ENCODE measurements at regions not wholly inside any gene's neighbourhood (a gene's known extent, or its start where the extent isn't known, plus 50 kb on each side); places are given as distances from the start of the nearest gene placed in this dataset.

GRCh38 chr1:116826818-116827606 is 72.8 kb downstream of the CD2 start (continued):
- TF ChIP-seq PBX3 (IDR thresholded peaks at IDR 0.05; ENCODE audit: insufficient replicate concordance, low read depth, low read length) (peak; percentile 95), SMARCA5 (IDR thresholded peaks at IDR 0.05) (0 out of 2 replicates have a peak, but pooled peaks have one; percentile 59), ZNF687 (IDR thresholded peaks at IDR 0.05) (peak; percentile 78), EED (IDR thresholded peaks at IDR 0.05; ENCODE audit: low read depth) (peak; percentile 100), CHD4 (IDR thresholded peaks at IDR 0.05) (no peak), POLR2A (IDR thresholded peaks at IDR 0.05; ENCODE audit: low read depth, low read length) (no peak), CUX1 (IDR thresholded peaks at IDR 0.05; ENCODE audit: insufficient replicate concordance, low read depth, low read length) (no peak), ZNF217 (IDR thresholded peaks at IDR 0.05) (no peak), SRF (IDR thresholded peaks at IDR 0.05; ENCODE audit: low read depth in 2 of 2, low read length in 2 of 2) (peak in 1 of 2 experiments; percentile 75; a peak in 1 of 4 replicates), ZNF24 (IDR thresholded peaks at IDR 0.05) (0 out of 2 replicates have a peak, but pooled peaks have one; percentile 15), ZBED1 (IDR thresholded peaks at IDR 0.05; ENCODE audit: borderline replicate concordance) (peak; percentile 91; the same call in 1 of the 2 replicates), BHLHE40 (IDR thresholded peaks at IDR 0.05; ENCODE audit: borderline replicate concordance in 1 of 2, low read depth in 2 of 2, low read length in 1 of 2) (peak; percentile 24 to 47; a peak in 2 of 4 replicates), IKZF2 (IDR thresholded peaks at IDR 0.05) (peak; percentile 97 to 98), FOXM1 (IDR thresholded peaks at IDR 0.05; ENCODE audit: low read depth, low read length) (peak; percentile 94), RB1 (IDR thresholded peaks at IDR 0.05; ENCODE audit: borderline replicate concordance) (no peak), CBFB (IDR thresholded peaks at IDR 0.05; ENCODE audit: low read depth) (0 out of 2 replicates have a peak, but pooled peaks have one; percentile 36), FOXK2 (IDR thresholded peaks at IDR 0.05) (no peak), MLLT1 (IDR thresholded peaks at IDR 0.05) (peak; percentile 57; the same call in 1 of the 2 replicates)

Measured in GM12878 (cell line).